IPS-NIHi7 (cell line): ENCODE measurements at regions not wholly inside any gene's neighbourhood (a gene's known extent, or its start where the extent isn't known, plus 50 kb on each side); places are given as distances from the start of the nearest gene placed in this dataset.
"Not testable (repeated sequence)": the region's sequence is repeated elsewhere in the genome, so short reads cannot be mapped to it uniquely, and the experiment has no call there.

Source experiments
- DNase-seq: peaks from one replicate; pipeline ENCODE4 v3.0.0; 2012; ENCODE audit warnings: mixed read lengths; ENCODE audit errors: extremely low spot score

GRCh38 chr5:44756097-44756496, 52.6 kb upstream of the MRPS30 start:
- not testable (repeated sequence) for DNase-seq

GRCh38 chr5:44747396-44747795, 61.4 kb upstream of the MRPS30 start:
- no peak for DNase-seq

- DNase-seq = peak; percentile 27
Measured at GRCh38 chr5:44740660-44741059, 68.1 kb upstream of the MRPS30 start.

GRCh38 chr5:44729536-44729935, 79.2 kb upstream of the MRPS30 start:
- no peak for DNase-seq

GRCh38 chr5:44727100-44727499, 81.6 kb upstream of the MRPS30 start:
- DNase-seq = peak; percentile 15

- no peak for DNase-seq
Measured at GRCh38 chr5:44719856-44720255, 88.9 kb upstream of the MRPS30 start.

- no peak for DNase-seq
Measured at GRCh38 chr5:44714871-44715561, 93.7 kb upstream of the MRPS30 start.

GRCh38 chr5:44713446-44713845, 95.3 kb upstream of the MRPS30 start:
- no peak for DNase-seq

GRCh38 chr5:44711901-44712300, 96.8 kb upstream of the MRPS30 start:
- no peak for DNase-seq

GRCh38 chr5:44708602-44709001, 100.1 kb upstream of the MRPS30 start:
- no peak for DNase-seq

- no peak for DNase-seq
Measured at GRCh38 chr5:44707721-44708120, 101.0 kb upstream of the MRPS30 start.

- peak; percentile 16 for DNase-seq
Measured at GRCh38 chr5:44697025-44697424, 111.7 kb upstream of the MRPS30 start.

- DNase-seq = no peak
Measured at GRCh38 chr5:44695259-44695658, 113.5 kb upstream of the MRPS30 start.

GRCh38 chr5:44691802-44692201, 116.9 kb upstream of the MRPS30 start:
- DNase-seq = no peak

GRCh38 chr5:44681906-44682305, 126.8 kb upstream of the MRPS30 start:
- DNase-seq = no peak

GRCh38 chr5:44679214-44679613, 129.5 kb upstream of the MRPS30 start:
- no peak for DNase-seq

- DNase-seq = no peak
Measured at GRCh38 chr5:44675296-44675695, 133.5 kb upstream of the MRPS30 start.

- DNase-seq = no peak
Measured at GRCh38 chr5:44674461-44674860, 134.3 kb upstream of the MRPS30 start.

GRCh38 chr5:44668471-44668870, 140.3 kb upstream of the MRPS30 start:
- DNase-seq = not testable (repeated sequence)

- DNase-seq = no peak
Measured at GRCh38 chr5:44665101-44665701, 143.5 kb upstream of the MRPS30 start.

GRCh38 chr5:44664711-44665100, 144.0 kb upstream of the MRPS30 start:
- DNase-seq = no peak

- no peak for DNase-seq
Measured at GRCh38 chr5:44663991-44664710, 144.6 kb upstream of the MRPS30 start.

- DNase-seq = no peak
Measured at GRCh38 chr5:44661851-44662250, 146.9 kb upstream of the MRPS30 start.
